Keratinocyte (primary cell): ENCODE measurements at regions not wholly inside any gene's neighbourhood (a gene's known extent, or its start where the extent isn't known, plus 50 kb on each side); places are given as distances from the start of the nearest gene placed in this dataset.
"Not testable (repeated sequence)": the region's sequence is repeated elsewhere in the genome, so short reads cannot be mapped to it uniquely, and the experiment has no call there.

Experiments used
- DNase-seq: peaks from one replicate; pipeline ENCODE4 v3.0.0-alpha.2; 2011; ENCODE audit warnings: low read depth, missing footprints, low spot score
- FAIRE-seq: peaks from 2 replicates; lab custom pipeline; 2011; peaks lifted over from hg19 to GRCh38; lab: Jason Lieb, UNC
- H2AFZ ChIP-seq: 2 replicates; pipeline ENCODE4 v1.6.0; 2012; ENCODE audit warnings: low read length, control low read depth, inconsistent platforms; ENCODE audit not compliant: control insufficient read depth
- H3K27ac ChIP-seq: 2 replicates; pipeline ENCODE4 v1.5.1; 2011; ENCODE audit warnings: low read length; ENCODE audit not compliant: control insufficient read depth, insufficient read depth
- H3K27me3 ChIP-seq: 3 replicates; pipeline ENCODE4 v1.6.0; 2011; ENCODE audit warnings: low read length; ENCODE audit not compliant: control insufficient read depth, insufficient read depth; ENCODE audit errors: extremely low read depth
- H3K36me3 ChIP-seq, 2 experiments: 2 replicates in 1 of 2; 3 replicates in 1 of 2; pipeline ENCODE4 v1.5.1; 2011; ENCODE audit warnings: low read length in 2 of 2, mild to moderate bottlenecking in 1 of 2; ENCODE audit not compliant: control insufficient read depth in 2 of 2, insufficient read depth in 2 of 2; ENCODE audit errors: extremely low read depth in 1 of 2
- H3K4me1 ChIP-seq: 3 replicates; pipeline ENCODE4 v1.5.1; 2011; ENCODE audit warnings: low read length; ENCODE audit not compliant: control insufficient read depth, insufficient read depth; ENCODE audit errors: extremely low read depth
- H3K4me2 ChIP-seq: 3 replicates; pipeline ENCODE4 v1.6.0; 2011; ENCODE audit warnings: low read depth, low read length; ENCODE audit not compliant: control insufficient read depth, insufficient read depth; ENCODE audit errors: extremely low read depth
- H3K4me3 ChIP-seq, 3 experiments: fragments of 200-600 bp in 1 of 3; sonication (generic) in 1 of 3; 2 replicates in 2 of 3; 3 replicates in 1 of 3; pipeline ENCODE4 v1.5.1; 2011 to 2016; ENCODE audit warnings: low read length in 3 of 3, mild to moderate bottlenecking in 3 of 3, control low read depth in 2 of 3, inconsistent platforms in 1 of 3, low read depth in 1 of 3, mixed read lengths in 1 of 3, mixed run types in 1 of 3, moderate library complexity in 1 of 3; ENCODE audit not compliant: control insufficient read depth in 2 of 3, insufficient read depth in 2 of 3; ENCODE audit errors: extremely low read depth in 1 of 3
- H3K79me2 ChIP-seq: 2 replicates; pipeline ENCODE4 v1.6.0; 2012; ENCODE audit warnings: low read length; ENCODE audit not compliant: control insufficient read depth, insufficient read depth
- H3K9ac ChIP-seq: 3 replicates; pipeline ENCODE4 v1.6.0; 2011; ENCODE audit warnings: low read length; ENCODE audit not compliant: control insufficient read depth, insufficient read depth; ENCODE audit errors: extremely low read depth
- H3K9me1 ChIP-seq: 3 replicates; pipeline ENCODE4 v1.6.0; 2011; ENCODE audit warnings: low read length; ENCODE audit not compliant: control insufficient read depth, insufficient read depth; ENCODE audit errors: extremely low read depth
- H3K9me3 ChIP-seq: 2 replicates; pipeline ENCODE4 v1.5.1; 2012; ENCODE audit warnings: low read depth, low read length; ENCODE audit not compliant: control insufficient read depth
- H4K20me1 ChIP-seq: 3 replicates; pipeline ENCODE4 v1.6.0; 2011; ENCODE audit warnings: low read length; ENCODE audit not compliant: control insufficient read depth, insufficient read depth; ENCODE audit errors: extremely low read depth
- CTCF ChIP-seq, 3 experiments: IDR thresholded peaks in 1 of 3; conservative IDR thresholded peaks in 1 of 3; optimal IDR thresholded peaks in 1 of 3; 2 replicates in 2 of 3; 3 replicates in 1 of 3; pipeline versions ENCODE3 to v1.5.1; 2011; ENCODE audit warnings: low read length in 3 of 3, mild to moderate bottlenecking in 3 of 3, moderate library complexity in 2 of 3, control low read depth in 1 of 3, inconsistent platforms in 1 of 3; ENCODE audit not compliant: insufficient read depth in 2 of 3; ENCODE audit errors: extremely low read depth in 1 of 3
- EZH2 ChIP-seq: IDR thresholded peaks from one replicate; pipeline ENCODE4 v1.6.1; 2012; ENCODE audit warnings: inconsistent platforms, mild to moderate bottlenecking, low read length, moderate library complexity
- dilution Hi-C: fragments of 300-500 bp; cut with MboI; formaldehyde crosslinking; loops from one replicate; pipeline ENCODE4 v1.7.0; 2020; ENCODE audit warnings: low sequenced_read_pairs; ENCODE audit not compliant: extremely low pct_ligation_motif_present

DNA sequence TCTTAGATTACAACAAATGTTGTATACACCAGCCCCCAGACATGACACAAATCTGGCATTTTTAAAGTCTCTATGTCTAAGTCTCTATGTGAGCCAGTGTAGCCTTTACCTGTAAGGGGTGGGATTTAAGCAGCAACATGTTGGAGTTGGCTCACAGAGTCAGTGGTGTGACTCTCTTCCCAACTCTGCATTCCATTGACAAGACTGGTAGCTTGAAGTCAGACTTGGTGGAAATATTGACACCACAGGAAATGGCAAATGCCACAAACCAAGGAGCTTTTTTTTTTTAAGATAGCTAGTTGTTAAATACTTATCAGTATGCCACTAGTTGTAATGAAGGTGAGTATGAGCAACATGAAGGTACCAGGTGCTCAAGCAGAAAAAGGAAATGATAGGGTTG lies 103.1 kb upstream of the SMLR1 start:
- no peak overlapping the region for H2AFZ ChIP-seq
- H3K4me1 ChIP-seq = no peaks in the 10 kb centered on the region
- H3K4me2 ChIP-seq = no peak overlapping the region
- no peak for DNase-seq
- no peaks in the 10 kb centered on the region for H4K20me1 ChIP-seq
- H3K27ac ChIP-seq = no peak overlapping the region
- no peaks in the 10 kb centered on the region for H3K9me1 ChIP-seq
- H3K9ac ChIP-seq = no peak overlapping the region
- no peaks in the 10 kb centered on the region for H3K9me3 ChIP-seq
- no peak overlapping the region for H3K4me3 ChIP-seq
- no peak for FAIRE-seq
- H3K36me3 ChIP-seq = no peaks in the 10 kb centered on the region
- no peaks in the 10 kb centered on the region for H3K27me3 ChIP-seq
- no peak for TF ChIP-seq EZH2
- no peak for TF ChIP-seq CTCF (optimal IDR thresholded peaks at IDR 0.05 in 1 of 3, IDR thresholded peaks at IDR 0.05 in 1 of 3, conservative IDR thresholded peaks at IDR 0.05 in 1 of 3; ENCODE audit: extremely low read depth in 1 of 3, insufficient read depth in 2 of 3, low read length in 3 of 3)
- no peaks in the 10 kb centered on the region for H3K79me2 ChIP-seq
- dilution Hi-C loops = no loop called here

DNA sequence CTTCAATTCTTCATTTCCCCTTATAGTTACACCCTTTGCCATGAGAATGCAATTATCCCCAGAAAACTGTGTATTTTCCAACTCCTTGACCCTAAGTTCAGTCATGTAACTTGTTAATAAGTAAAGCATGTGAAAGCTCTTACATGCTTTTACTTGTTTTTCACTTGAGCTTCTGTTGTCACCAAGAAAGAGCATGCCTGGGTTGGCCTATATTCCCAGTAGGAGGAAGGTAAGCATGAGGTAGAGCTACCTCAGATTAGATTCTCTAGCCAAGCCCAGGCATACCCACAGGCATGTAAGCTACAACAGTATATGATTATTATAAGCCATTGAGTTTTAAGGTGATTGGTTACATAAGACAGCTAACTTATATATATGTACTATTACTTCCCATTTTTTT lies 101.7 kb upstream of the SMLR1 start:
- dilution Hi-C loops = no loop called here
- no peaks in the 10 kb centered on the region for H3K79me2 ChIP-seq
- H3K27me3 ChIP-seq = no peaks in the 10 kb centered on the region
- no peaks in the 10 kb centered on the region for H3K4me1 ChIP-seq
- no peak for TF ChIP-seq CTCF (optimal IDR thresholded peaks at IDR 0.05 in 1 of 3, IDR thresholded peaks at IDR 0.05 in 1 of 3, conservative IDR thresholded peaks at IDR 0.05 in 1 of 3; ENCODE audit: extremely low read depth in 1 of 3, insufficient read depth in 2 of 3, low read length in 3 of 3)
- TF ChIP-seq EZH2 = no peak
- no peak for FAIRE-seq
- H3K36me3 ChIP-seq = no peaks in the 10 kb centered on the region
- H3K27ac ChIP-seq = no peak overlapping the region
- H4K20me1 ChIP-seq = no peaks in the 10 kb centered on the region
- H3K4me2 ChIP-seq = no peak overlapping the region
- peak; percentile 38 for DNase-seq
- H3K9ac ChIP-seq = no peak overlapping the region
- H3K9me3 ChIP-seq = no peaks in the 10 kb centered on the region
- no peak overlapping the region for H2AFZ ChIP-seq
- H3K9me1 ChIP-seq = no peaks in the 10 kb centered on the region
- no peak overlapping the region for H3K4me3 ChIP-seq

- dilution Hi-C loops, FAIRE-seq, H4K20me1 ChIP-seq: not testable (repeated sequence)
These were observed 99.1 kb upstream of the SMLR1 start for GRCh38 chr6:130728064-130728463.

More at GRCh38 chr6:130728064-130728463, 99.1 kb upstream of the SMLR1 start:
- not testable (repeated sequence) for H3K36me3 ChIP-seq, H3K79me2 ChIP-seq, H3K4me2 ChIP-seq, H3K9me3 ChIP-seq, H2AFZ ChIP-seq, H3K9ac ChIP-seq, DNase-seq, H3K9me1 ChIP-seq, H3K4me3 ChIP-seq, H3K4me1 ChIP-seq, H3K27ac ChIP-seq, H3K27me3 ChIP-seq
